PC-9 (cell line): ENCODE measurements at regions not wholly inside any gene's neighbourhood (a gene's known extent, or its start where the extent isn't known, plus 50 kb on each side); places are given as distances from the start of the nearest gene placed in this dataset.

ENCODE experiments used
- CTCF ChIP-seq: fragments of 200-600 bp; sonication (generic); conservative IDR thresholded peaks from 2 replicates; pipeline ENCODE4 v1.6.1; 2017; ENCODE audit warnings: mixed run types, antibody characterized with exemption, mild to moderate bottlenecking, moderate library complexity
- EZH2 ChIP-seq: fragments of 200-600 bp; sonication (generic); IDR thresholded peaks from 2 replicates; pipeline ENCODE4 v1.8.0; 2017; ENCODE audit warnings: antibody characterized with exemption, low read depth

GRCh38 chr22:49320714-49321476 is 506.8 kb downstream of the BRD1 start:
- no peak for TF ChIP-seq EZH2
- no peak for TF ChIP-seq CTCF
